Activated CD8-positive, alpha-beta memory T cell treated with anti-CD3 and anti-CD28 coated beads, Interleukin-2, amount 10 ng/mL, durations not matched to agents 7 days and 5 days (primary cell): ENCODE measurements at regions not wholly inside any gene's neighbourhood (a gene's known extent, or its start where the extent isn't known, plus 50 kb on each side); places are given as distances from the start of the nearest gene placed in this dataset.
"Not testable (repeated sequence)": the region's sequence is repeated elsewhere in the genome, so short reads cannot be mapped to it uniquely, and the experiment has no call there.

ENCODE experiments used
- ATAC-seq: fragments of 150-1000 bp; cut with Tn5 transposase; one replicate; pipeline ENCODE4 v1.10.0; 2021; ENCODE audit warnings: moderate library complexity
- CTCF ChIA-PET: fragments of 350-600 bp; sonication (Branson Sonifier 250); formaldehyde crosslinking; loops from one replicate; lab custom pipeline; 2021; ENCODE audit warnings: antibody characterized with exemption; lab: Charles Lee
- DNase-seq: peaks from one replicate; pipeline ENCODE4 v3.0.0-alpha.2; 2020
- H3K27ac Mint-ChIP-seq: one replicate; pipeline ENCODE4 v1.8.0; 2021; ENCODE audit warnings: mild to moderate bottlenecking, mixed read lengths
- H3K27me3 Mint-ChIP-seq: one replicate; pipeline ENCODE4 v1.8.0; 2021; ENCODE audit warnings: mixed read lengths
- H3K36me3 Mint-ChIP-seq: one replicate; pipeline ENCODE4 v1.8.0; 2021; ENCODE audit warnings: mild to moderate bottlenecking, mixed read lengths
- H3K4me1 Mint-ChIP-seq: one replicate; pipeline ENCODE4 v1.8.0; 2021; ENCODE audit warnings: mixed read lengths
- H3K4me3 Mint-ChIP-seq: one replicate; pipeline ENCODE4 v1.8.0; 2021; ENCODE audit warnings: mild to moderate bottlenecking, moderate library complexity, mixed read lengths
- H3K9me3 Mint-ChIP-seq: one replicate; pipeline ENCODE4 v1.8.0; 2022; ENCODE audit warnings: low read depth, mixed read lengths

GRCh38 chr22:48289954-48290353, 1527.5 kb downstream of the TBC1D22A start:
- CTCF ChIA-PET, H3K9me3 Mint-ChIP-seq, H3K27ac Mint-ChIP-seq, H3K27me3 Mint-ChIP-seq, H3K4me3 Mint-ChIP-seq, ATAC-seq, DNase-seq, H3K4me1 Mint-ChIP-seq, H3K36me3 Mint-ChIP-seq: not testable (repeated sequence)

GRCh38 chr22:48288376-48288940, 1526.0 kb downstream of the TBC1D22A start:
- CTCF ChIA-PET: no interaction called here

GRCh38 chr22:48287031-48287430, 1524.6 kb downstream of the TBC1D22A start:
- ATAC-seq (no peak), DNase-seq (no peak)
- Mint-ChIP-seq H3K27me3 (peaks cover 3% of the 10 kb centered on the region), H3K4me3 (no peak overlapping the region), H3K4me1 (no peaks in the 10 kb centered on the region), H3K27ac (no peak overlapping the region), H3K9me3 (no peaks in the 10 kb centered on the region), H3K36me3 (no peaks in the 10 kb centered on the region)
- CTCF ChIA-PET: no interaction called here

More at GRCh38 chr22:48288376-48288940, 1526.0 kb downstream of the TBC1D22A start:
- Mint-ChIP-seq H3K27ac (no peak overlapping the region), H3K36me3 (no peaks in the 10 kb centered on the region), H3K4me3 (no peak overlapping the region), H3K9me3 (peaks cover 2% of the 10 kb centered on the region), H3K4me1 (no peaks in the 10 kb centered on the region), H3K27me3 (peaks cover 3% of the 10 kb centered on the region)
- ATAC-seq: no peak
- no peak for DNase-seq

- Mint-ChIP-seq H3K4me3 (no peak overlapping the region), H3K36me3 (no peaks in the 10 kb centered on the region), H3K4me1 (no peaks in the 10 kb centered on the region), H3K27me3 (peaks cover 5% of the 10 kb centered on the region), H3K9me3 (no peaks in the 10 kb centered on the region), H3K27ac (no peak overlapping the region)
- ATAC-seq (no peak), DNase-seq (no peak)
- CTCF ChIA-PET: no interaction called here
Observed at GRCh38 chr22:48284671-48285070, 1522.2 kb downstream of the TBC1D22A start.

GRCh38 chr22:48282804-48283203, 1520.4 kb downstream of the TBC1D22A start:
- Mint-ChIP-seq H3K27me3 (peaks cover 5% of the 10 kb centered on the region), H3K9me3 (no peaks in the 10 kb centered on the region), H3K36me3 (no peaks in the 10 kb centered on the region), H3K4me3 (no peak overlapping the region), H3K27ac (no peak overlapping the region), H3K4me1 (no peaks in the 10 kb centered on the region)
- CTCF ChIA-PET: no interaction called here
- no peak for ATAC-seq
- no peak for DNase-seq

- Mint-ChIP-seq H3K9me3 (no peaks in the 10 kb centered on the region), H3K27me3 (peaks cover 5% of the 10 kb centered on the region), H3K4me3 (no peak overlapping the region), H3K27ac (no peak overlapping the region), H3K36me3 (no peaks in the 10 kb centered on the region), H3K4me1 (no peaks in the 10 kb centered on the region)
- ATAC-seq (no peak), DNase-seq (no peak)
- CTCF ChIA-PET: no interaction called here
Observed at GRCh38 chr22:48279461-48279756, 1517.0 kb downstream of the TBC1D22A start.

GRCh38 chr22:48278620-48279460, 1516.4 kb downstream of the TBC1D22A start:
- DNase-seq (no peak), ATAC-seq (no peak)
- no peaks in the 10 kb centered on the region for H3K9me3 Mint-ChIP-seq
- peaks cover 5% of the 10 kb centered on the region for H3K27me3 Mint-ChIP-seq
- no peaks in the 10 kb centered on the region for H3K36me3 Mint-ChIP-seq
- no peak overlapping the region for H3K27ac Mint-ChIP-seq
- CTCF ChIA-PET: no interaction called here
- no peaks in the 10 kb centered on the region for H3K4me1 Mint-ChIP-seq
- H3K4me3 Mint-ChIP-seq: no peak overlapping the region

- CTCF ChIA-PET: no interaction called here
- ATAC-seq (no peak), DNase-seq (no peak)
- Mint-ChIP-seq H3K36me3 (no peaks in the 10 kb centered on the region), H3K27ac (no peak overlapping the region), H3K27me3 (peaks cover 2% of the 10 kb centered on the region), H3K9me3 (no peaks in the 10 kb centered on the region), H3K4me3 (no peak overlapping the region), H3K4me1 (no peaks in the 10 kb centered on the region)
Observed at GRCh38 chr22:48277868-48278581, 1515.6 kb downstream of the TBC1D22A start.

GRCh38 chr22:48276994-48277867, 1514.8 kb downstream of the TBC1D22A start:
- Mint-ChIP-seq H3K27me3 (peaks cover 2% of the 10 kb centered on the region), H3K4me1 (no peaks in the 10 kb centered on the region), H3K9me3 (no peaks in the 10 kb centered on the region), H3K36me3 (no peaks in the 10 kb centered on the region), H3K27ac (no peak overlapping the region), H3K4me3 (no peak overlapping the region)
- DNase-seq (no peak), ATAC-seq (no peak)
- CTCF ChIA-PET: no interaction called here

- H3K4me3 Mint-ChIP-seq: no peak overlapping the region
- H3K27ac Mint-ChIP-seq: no peak overlapping the region
- no peak for ATAC-seq
- H3K36me3 Mint-ChIP-seq: no peaks in the 10 kb centered on the region
- no peaks in the 10 kb centered on the region for H3K4me1 Mint-ChIP-seq
- CTCF ChIA-PET: no interaction called here
- no peaks in the 10 kb centered on the region for H3K9me3 Mint-ChIP-seq
- H3K27me3 Mint-ChIP-seq: no peaks in the 10 kb centered on the region
- DNase-seq: no peak
Observed at GRCh38 chr22:48275412-48275811, 1513.0 kb downstream of the TBC1D22A start.

- no peak for ATAC-seq
- Mint-ChIP-seq H3K27me3 (no peaks in the 10 kb centered on the region), H3K9me3 (peaks cover 4% of the 10 kb centered on the region), H3K4me3 (no peak overlapping the region), H3K27ac (no peak overlapping the region), H3K4me1 (no peaks in the 10 kb centered on the region), H3K36me3 (no peaks in the 10 kb centered on the region)
- CTCF ChIA-PET: no interaction called here
- DNase-seq: no peak
Observed at GRCh38 chr22:48270731-48271130, 1508.3 kb downstream of the TBC1D22A start.

- Mint-ChIP-seq H3K27me3 (no peaks in the 10 kb centered on the region), H3K27ac (no peak overlapping the region), H3K4me3 (no peak overlapping the region), H3K9me3 (peaks cover 4% of the 10 kb centered on the region), H3K36me3 (no peaks in the 10 kb centered on the region), H3K4me1 (no peaks in the 10 kb centered on the region)
- CTCF ChIA-PET: no interaction called here
- no peak for ATAC-seq
- no peak for DNase-seq
Observed at GRCh38 chr22:48268771-48269552, 1506.5 kb downstream of the TBC1D22A start.

GRCh38 chr22:48268293-48268692, 1505.8 kb downstream of the TBC1D22A start:
- H3K36me3 Mint-ChIP-seq: no peaks in the 10 kb centered on the region
- no peaks in the 10 kb centered on the region for H3K4me1 Mint-ChIP-seq
- DNase-seq: no peak
- CTCF ChIA-PET: no interaction called here
- no peaks in the 10 kb centered on the region for H3K27me3 Mint-ChIP-seq
- H3K9me3 Mint-ChIP-seq: peaks cover 4% of the 10 kb centered on the region
- H3K4me3 Mint-ChIP-seq: no peak overlapping the region
- no peak overlapping the region for H3K27ac Mint-ChIP-seq
- no peak for ATAC-seq
